ENCODE measurements at regions not wholly inside any gene's neighbourhood (a gene's known extent, or its start where the extent isn't known, plus 50 kb on each side); places are given as distances from the start of the nearest gene placed in this dataset.

DNA sequence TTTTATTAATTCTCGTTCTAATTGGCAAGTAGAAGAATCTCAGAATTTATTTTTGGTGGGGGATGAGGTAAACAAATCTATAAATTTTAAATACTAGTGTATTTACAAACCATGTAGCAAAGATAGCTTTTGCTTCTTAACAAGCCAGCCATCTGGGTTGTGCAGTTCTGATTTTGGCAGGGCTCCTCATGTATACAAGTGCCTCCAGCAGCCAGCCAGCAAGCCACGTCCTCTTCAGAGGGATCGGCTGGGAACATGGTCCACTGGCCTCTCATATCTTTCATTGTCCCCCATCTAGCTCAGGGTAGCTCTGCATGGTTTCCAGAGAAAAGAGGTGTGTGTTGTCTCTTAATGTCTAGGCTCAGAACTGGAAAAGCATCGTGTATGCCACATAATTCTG, 659.1 kb downstream of the MRPL39 start:
- TF ChIP-seq, protein P1, sequence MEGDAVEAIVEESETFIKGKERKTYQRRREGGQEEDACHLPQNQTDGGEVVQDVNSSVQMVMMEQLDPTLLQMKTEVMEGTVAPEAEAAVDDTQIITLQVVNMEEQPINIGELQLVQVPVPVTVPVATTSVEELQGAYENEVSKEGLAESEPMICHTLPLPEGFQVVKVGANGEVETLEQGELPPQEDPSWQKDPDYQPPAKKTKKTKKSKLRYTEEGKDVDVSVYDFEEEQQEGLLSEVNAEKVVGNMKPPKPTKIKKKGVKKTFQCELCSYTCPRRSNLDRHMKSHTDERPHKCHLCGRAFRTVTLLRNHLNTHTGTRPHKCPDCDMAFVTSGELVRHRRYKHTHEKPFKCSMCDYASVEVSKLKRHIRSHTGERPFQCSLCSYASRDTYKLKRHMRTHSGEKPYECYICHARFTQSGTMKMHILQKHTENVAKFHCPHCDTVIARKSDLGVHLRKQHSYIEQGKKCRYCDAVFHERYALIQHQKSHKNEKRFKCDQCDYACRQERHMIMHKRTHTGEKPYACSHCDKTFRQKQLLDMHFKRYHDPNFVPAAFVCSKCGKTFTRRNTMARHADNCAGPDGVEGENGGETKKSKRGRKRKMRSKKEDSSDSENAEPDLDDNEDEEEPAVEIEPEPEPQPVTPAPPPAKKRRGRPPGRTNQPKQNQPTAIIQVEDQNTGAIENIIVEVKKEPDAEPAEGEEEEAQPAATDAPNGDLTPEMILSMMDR (IDR thresholded peaks at IDR 0.05; ENCODE audit: insufficient read depth, low read depth, low read length), result no peak
- TF ChIP-seq EZH2 (IDR thresholded peaks at IDR 0.05; ENCODE audit: insufficient read depth, low read length), result no peak

Data from astrocyte (in vitro differentiated cells and primary cell).